ENCODE measurements at regions not wholly inside any gene's neighbourhood (a gene's known extent, or its start where the extent isn't known, plus 50 kb on each side); places are given as distances from the start of the nearest gene placed in this dataset.

- no CpG with 5 or more reads among the region's 6 CpGs for WGBS (ENCODE audit: insufficient coverage, insufficient read length)
- Histone ChIP-seq H3K36me3 (ENCODE audit: control insufficient read depth, insufficient read depth, low read length) (no peaks in the 10 kb centered on the region), H3K4me1 (ENCODE audit: control insufficient read depth, insufficient read depth, low read length) (no peaks in the 10 kb centered on the region), H3K27me3 (ENCODE audit: control insufficient read depth, insufficient read depth, low read length) (no peaks in the 10 kb centered on the region), H3K4me3 (ENCODE audit: low read length) (no peak overlapping the region), H3K27ac (ENCODE audit: low read length) (no peak overlapping the region), H3K9me3 (ENCODE audit: control insufficient read depth, insufficient read depth, low read length) (no peaks in the 10 kb centered on the region)
- no peak for DNase-seq (ENCODE audit: low read depth, low spot score)
These were observed 50.5 kb upstream of the ZNF507 start for GRCh38 chr19:32294871-32295438.

Data from iPS DF 6.9 (cell line).